Tibial nerve (tissue), 4 donors: ENCODE measurements at regions not wholly inside any gene's neighbourhood (a gene's known extent, or its start where the extent isn't known, plus 50 kb on each side); places are given as distances from the start of the nearest gene placed in this dataset.

Experiments
- DNase-seq, 2 donors: peaks; one replicate each; pipeline ENCODE4 v3.0.0-alpha.2; 2019; ENCODE audit warnings: low spot score in 2 of 2
- H3K27ac ChIP-seq, 4 donors: fragments of 200-600 bp; sonication (generic) in 3 of 4; one replicate each; pipeline ENCODE4 v1.5.1; 2017 to 2019; ENCODE audit warnings: mild to moderate bottlenecking in 1 of 4
- H3K27me3 ChIP-seq, 2 donors: fragments of 200-600 bp; sonication (generic) in 1 of 2; one replicate each; pipeline versions ENCODE4 v1.5.1 to v1.6.0; 2017 to 2019
- H3K36me3 ChIP-seq, 3 donors: fragments of 200-600 bp; sonication (generic); one replicate each; pipeline ENCODE4 v1.5.1; 2018 to 2019
- H3K4me1 ChIP-seq, 4 donors: fragments of 200-600 bp; sonication (generic) in 3 of 4; one replicate each; pipeline ENCODE4 v1.5.1; 2017 to 2019
- H3K4me3 ChIP-seq, 4 donors: fragments of 200-600 bp; sonication (generic) in 3 of 4; one replicate each; pipeline ENCODE4 v1.5.1; 2017 to 2019; ENCODE audit warnings: mild to moderate bottlenecking in 1 of 4, moderate library complexity in 1 of 4
- H3K9me3 ChIP-seq, 4 donors: fragments of 200-600 bp; sonication (generic) in 3 of 4; one replicate each; pipeline ENCODE4 v1.5.1; 2017 to 2019
- EP300 ChIP-seq, 2 donors: sonication (generic); formaldehyde crosslinking; IDR thresholded peaks; one replicate each; pipeline ENCODE4 v1.6.1; 2017; ENCODE audit warnings: antibody characterized with exemption in 2 of 2, mild to moderate bottlenecking in 1 of 2
- POLR2A ChIP-seq, 2 donors: fragments of 450-650 bp; IDR thresholded peaks; one replicate each; pipeline ENCODE4 v1.6.1; 2017; ENCODE audit warnings: antibody characterized with exemption in 2 of 2, mild to moderate bottlenecking in 2 of 2, moderate library complexity in 2 of 2
- WGBS, 2 donors: methylation state at CpG; one replicate each; pipeline ENCODE4 v1.1.5; 2018; 5-methylcytosine and 5-hydroxymethylcytosine counted together
- TF ChIP-seq, protein P1 (sequence below), 5 experiments: fragments of 200-600 bp in 3 of 5; fragments of 450-650 bp in 2 of 5; sonication (generic) in 3 of 5; IDR thresholded peaks; one replicate each; pipeline ENCODE4 v1.5.1; 2016 to 2019; ENCODE audit warnings: antibody characterized with exemption in 5 of 5, mild to moderate bottlenecking in 3 of 5, moderate library complexity in 2 of 5

DNA sequence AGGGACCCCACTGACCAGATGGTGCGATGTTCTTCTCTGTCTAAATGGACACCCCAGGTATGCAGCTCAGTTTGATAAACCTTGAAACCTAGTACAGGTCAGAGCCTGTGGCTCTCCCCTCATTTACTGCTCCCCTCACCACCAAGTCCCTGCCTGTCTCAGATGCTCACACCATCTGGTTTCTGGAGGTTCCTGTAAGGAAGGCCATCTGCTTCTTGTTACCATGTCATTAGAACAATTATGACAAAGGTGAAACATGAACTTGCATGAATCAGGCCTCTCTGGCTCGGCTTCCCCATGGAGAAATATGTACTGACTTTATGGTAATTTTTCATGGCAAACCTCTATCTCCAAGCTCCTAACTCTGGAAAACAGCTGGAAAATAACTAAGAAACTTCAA is 965.7 kb downstream of the UQCRFS1 start:
- WGBS, 2 donors = 63 to 69% methylated on average over 2 of the region's 2 CpGs
- no peak for DNase-seq

DNA sequence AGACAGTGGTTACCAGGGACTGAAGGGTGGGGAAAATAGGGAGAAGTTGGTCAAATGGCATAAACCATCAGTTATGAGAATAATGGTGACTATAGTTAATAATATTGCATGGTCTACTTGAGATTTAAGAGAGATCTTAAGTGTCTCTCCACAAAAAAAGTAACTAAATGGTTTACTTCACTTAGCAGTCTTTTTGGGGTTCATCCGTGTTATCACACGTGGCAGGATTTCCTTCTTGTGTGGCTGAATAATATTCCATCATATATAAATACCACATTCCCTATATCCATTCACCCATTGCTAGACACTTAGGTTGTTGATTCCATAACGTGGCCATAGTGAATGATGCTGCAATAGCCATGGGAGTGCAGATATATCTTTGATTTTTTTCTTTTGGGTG is 967.0 kb downstream of the UQCRFS1 start:
- no peak overlapping the region for H3K4me3 ChIP-seq
- TF ChIP-seq, protein P1, sequence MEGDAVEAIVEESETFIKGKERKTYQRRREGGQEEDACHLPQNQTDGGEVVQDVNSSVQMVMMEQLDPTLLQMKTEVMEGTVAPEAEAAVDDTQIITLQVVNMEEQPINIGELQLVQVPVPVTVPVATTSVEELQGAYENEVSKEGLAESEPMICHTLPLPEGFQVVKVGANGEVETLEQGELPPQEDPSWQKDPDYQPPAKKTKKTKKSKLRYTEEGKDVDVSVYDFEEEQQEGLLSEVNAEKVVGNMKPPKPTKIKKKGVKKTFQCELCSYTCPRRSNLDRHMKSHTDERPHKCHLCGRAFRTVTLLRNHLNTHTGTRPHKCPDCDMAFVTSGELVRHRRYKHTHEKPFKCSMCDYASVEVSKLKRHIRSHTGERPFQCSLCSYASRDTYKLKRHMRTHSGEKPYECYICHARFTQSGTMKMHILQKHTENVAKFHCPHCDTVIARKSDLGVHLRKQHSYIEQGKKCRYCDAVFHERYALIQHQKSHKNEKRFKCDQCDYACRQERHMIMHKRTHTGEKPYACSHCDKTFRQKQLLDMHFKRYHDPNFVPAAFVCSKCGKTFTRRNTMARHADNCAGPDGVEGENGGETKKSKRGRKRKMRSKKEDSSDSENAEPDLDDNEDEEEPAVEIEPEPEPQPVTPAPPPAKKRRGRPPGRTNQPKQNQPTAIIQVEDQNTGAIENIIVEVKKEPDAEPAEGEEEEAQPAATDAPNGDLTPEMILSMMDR (IDR thresholded peaks at IDR 0.05) = no peak
- no peak for TF ChIP-seq EP300 (IDR thresholded peaks at IDR 0.05)
- no peak for TF ChIP-seq POLR2A (IDR thresholded peaks at IDR 0.05)
- H3K27ac ChIP-seq = no peak overlapping the region
- no peaks in the 10 kb centered on the region for H3K4me1 ChIP-seq
- WGBS, 2 donors = 84 to 85% methylated on average over 3 of the region's 3 CpGs
- no peaks in the 10 kb centered on the region for H3K27me3 ChIP-seq
- no peaks in the 10 kb centered on the region for H3K9me3 ChIP-seq
- no peak for DNase-seq
- H3K36me3 ChIP-seq = no peaks in the 10 kb centered on the region

More for the DNA sequence above, 965.7 kb downstream of the UQCRFS1 start:
- Histone ChIP-seq H3K9me3 (no peaks in the 10 kb centered on the region), H3K4me1 (no peaks in the 10 kb centered on the region), H3K27ac (no peak overlapping the region), H3K27me3 (no peaks in the 10 kb centered on the region), H3K4me3 (no peak overlapping the region), H3K36me3 (no peaks in the 10 kb centered on the region)
- TF ChIP-seq, protein P1 (IDR thresholded peaks at IDR 0.05) = no peak
- TF ChIP-seq EP300 (IDR thresholded peaks at IDR 0.05) (no peak), POLR2A (IDR thresholded peaks at IDR 0.05) (no peak)

DNA sequence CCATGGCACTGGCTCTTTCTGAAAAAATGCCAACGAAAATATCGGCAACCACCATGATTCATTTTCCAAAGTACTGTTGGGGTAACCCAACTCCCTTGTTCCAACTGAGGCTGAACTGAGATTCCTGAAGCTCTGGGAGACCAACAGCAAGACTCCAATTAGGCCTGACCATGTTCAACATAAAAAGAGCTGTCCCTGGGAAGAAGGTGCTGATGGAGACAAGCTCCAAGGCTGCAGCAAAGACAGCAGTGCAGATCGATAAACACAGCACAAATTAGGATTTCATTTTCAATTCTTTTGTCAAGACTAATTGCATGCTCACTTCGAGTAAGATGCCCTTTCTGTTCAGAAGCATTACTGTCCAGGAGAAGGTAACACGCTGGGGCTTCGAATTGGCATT is 968.0 kb downstream of the UQCRFS1 start:
- 88 to 90% methylated on average over 6 of the region's 6 CpGs for WGBS, 2 donors
- DNase-seq = no peak
- Histone ChIP-seq H3K4me1 (no peaks in the 10 kb centered on the region), H3K27me3 (no peaks in the 10 kb centered on the region), H3K27ac (no peak overlapping the region), H3K9me3 (no peaks in the 10 kb centered on the region), H3K36me3 (no peaks in the 10 kb centered on the region), H3K4me3 (no peak overlapping the region)
- TF ChIP-seq EP300 (IDR thresholded peaks at IDR 0.05) (no peak), POLR2A (IDR thresholded peaks at IDR 0.05) (no peak)
- TF ChIP-seq, protein P1 (IDR thresholded peaks at IDR 0.05) = no peak

DNA sequence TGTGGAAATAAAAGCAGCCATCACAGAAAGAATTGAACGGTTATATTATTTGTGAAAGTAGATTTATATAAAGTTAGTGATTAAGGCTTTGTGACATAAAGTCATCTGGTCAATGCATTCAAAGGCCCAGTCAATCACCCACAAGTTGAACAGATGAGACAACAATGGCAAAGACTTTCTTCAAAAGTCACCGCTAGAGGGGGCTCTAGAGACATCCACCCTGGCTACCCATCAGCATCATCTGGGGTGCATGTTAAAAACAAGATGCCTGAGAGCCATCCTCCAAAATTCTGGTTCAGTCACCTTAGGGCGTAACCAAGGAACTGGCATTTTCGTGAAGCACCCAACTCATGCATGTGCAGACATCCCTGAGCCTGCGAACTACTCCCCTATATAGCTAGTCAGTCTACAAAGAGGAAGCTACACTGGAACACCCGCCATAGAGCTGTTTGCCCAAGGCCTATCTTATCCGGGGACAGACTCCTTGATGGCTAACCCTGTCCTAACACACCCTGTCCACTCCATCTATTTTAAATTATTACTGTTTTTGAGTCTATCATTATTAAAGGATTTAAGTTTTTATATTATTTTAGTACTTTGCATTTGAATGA is 970.5 kb downstream of the UQCRFS1 start:
- no peaks in the 10 kb centered on the region for H3K4me1 ChIP-seq
- peak in 1 of 2 donors; percentile 32 for DNase-seq
- no peaks in the 10 kb centered on the region for H3K36me3 ChIP-seq
- no peak overlapping the region for H3K27ac ChIP-seq
- no peaks in the 10 kb centered on the region for H3K9me3 ChIP-seq
- WGBS, 2 donors = 53 to 62% methylated on average over 7 of the region's 7 CpGs
- no peaks in the 10 kb centered on the region for H3K27me3 ChIP-seq
- TF ChIP-seq POLR2A (IDR thresholded peaks at IDR 0.05) = no peak
- TF ChIP-seq, protein P1 (IDR thresholded peaks at IDR 0.05) = peak in 4 of 5 experiments; percentile 16 to 62 (median 31)
- no peak overlapping the region for H3K4me3 ChIP-seq

DNA sequence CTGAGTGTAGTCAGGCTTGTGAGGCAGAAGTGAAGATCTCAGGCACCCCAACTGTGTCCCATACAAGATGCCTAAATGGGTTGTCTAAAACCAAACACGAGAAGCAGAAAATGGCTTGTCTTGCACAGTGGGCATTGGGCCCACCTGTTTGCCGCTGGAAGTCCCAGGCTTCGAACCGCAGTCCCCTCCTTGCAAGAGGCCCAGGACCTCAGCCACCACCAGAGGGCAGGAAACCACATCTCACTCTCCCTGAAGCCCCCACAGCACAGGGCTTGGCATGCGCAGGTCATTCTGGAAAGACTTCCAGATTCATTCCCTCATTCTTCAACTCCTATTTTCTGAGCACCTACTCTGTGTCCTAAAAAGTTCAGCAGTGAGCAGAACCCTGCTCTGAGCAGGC is 973.7 kb downstream of the UQCRFS1 start:
- no peaks in the 10 kb centered on the region for H3K9me3 ChIP-seq
- no peak for TF ChIP-seq EP300 (IDR thresholded peaks at IDR 0.05)
- TF ChIP-seq, protein P1 (IDR thresholded peaks at IDR 0.05) = no peak
- H3K4me3 ChIP-seq = no peak overlapping the region
- DNase-seq = no peak
- H3K27ac ChIP-seq = no peak overlapping the region
- WGBS, 2 donors = 49 to 68% methylated on average over 5 of the region's 5 CpGs
- no peaks in the 10 kb centered on the region for H3K27me3 ChIP-seq
- H3K36me3 ChIP-seq = no peaks in the 10 kb centered on the region
- no peaks in the 10 kb centered on the region for H3K4me1 ChIP-seq
